ENCODE measurements at regions not wholly inside any gene's neighbourhood (a gene's known extent, or its start where the extent isn't known, plus 50 kb on each side); places are given as distances from the start of the nearest gene placed in this dataset.

DNA sequence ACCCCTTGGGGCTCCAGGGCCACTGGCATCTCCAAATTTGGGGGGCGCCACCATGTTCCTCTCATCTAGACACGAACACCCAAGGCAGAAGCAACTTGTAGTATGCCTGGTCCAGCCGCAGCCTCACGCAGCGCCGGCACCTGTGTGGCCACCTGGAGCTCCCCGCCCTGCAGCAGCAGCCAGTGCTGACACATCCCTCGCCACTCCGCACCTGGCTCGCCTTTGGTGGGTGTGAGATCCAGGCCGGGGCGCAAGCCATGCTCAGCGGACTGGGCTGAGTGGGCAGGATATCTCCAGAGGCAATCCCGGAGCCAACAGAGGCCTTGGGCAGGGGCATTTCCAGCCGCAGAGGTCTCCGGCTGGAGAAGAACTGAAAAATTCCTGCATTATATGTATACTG lies 1563.7 kb downstream of the NCAM2 start (continued):
- TF ChIP-seq, protein P1, sequence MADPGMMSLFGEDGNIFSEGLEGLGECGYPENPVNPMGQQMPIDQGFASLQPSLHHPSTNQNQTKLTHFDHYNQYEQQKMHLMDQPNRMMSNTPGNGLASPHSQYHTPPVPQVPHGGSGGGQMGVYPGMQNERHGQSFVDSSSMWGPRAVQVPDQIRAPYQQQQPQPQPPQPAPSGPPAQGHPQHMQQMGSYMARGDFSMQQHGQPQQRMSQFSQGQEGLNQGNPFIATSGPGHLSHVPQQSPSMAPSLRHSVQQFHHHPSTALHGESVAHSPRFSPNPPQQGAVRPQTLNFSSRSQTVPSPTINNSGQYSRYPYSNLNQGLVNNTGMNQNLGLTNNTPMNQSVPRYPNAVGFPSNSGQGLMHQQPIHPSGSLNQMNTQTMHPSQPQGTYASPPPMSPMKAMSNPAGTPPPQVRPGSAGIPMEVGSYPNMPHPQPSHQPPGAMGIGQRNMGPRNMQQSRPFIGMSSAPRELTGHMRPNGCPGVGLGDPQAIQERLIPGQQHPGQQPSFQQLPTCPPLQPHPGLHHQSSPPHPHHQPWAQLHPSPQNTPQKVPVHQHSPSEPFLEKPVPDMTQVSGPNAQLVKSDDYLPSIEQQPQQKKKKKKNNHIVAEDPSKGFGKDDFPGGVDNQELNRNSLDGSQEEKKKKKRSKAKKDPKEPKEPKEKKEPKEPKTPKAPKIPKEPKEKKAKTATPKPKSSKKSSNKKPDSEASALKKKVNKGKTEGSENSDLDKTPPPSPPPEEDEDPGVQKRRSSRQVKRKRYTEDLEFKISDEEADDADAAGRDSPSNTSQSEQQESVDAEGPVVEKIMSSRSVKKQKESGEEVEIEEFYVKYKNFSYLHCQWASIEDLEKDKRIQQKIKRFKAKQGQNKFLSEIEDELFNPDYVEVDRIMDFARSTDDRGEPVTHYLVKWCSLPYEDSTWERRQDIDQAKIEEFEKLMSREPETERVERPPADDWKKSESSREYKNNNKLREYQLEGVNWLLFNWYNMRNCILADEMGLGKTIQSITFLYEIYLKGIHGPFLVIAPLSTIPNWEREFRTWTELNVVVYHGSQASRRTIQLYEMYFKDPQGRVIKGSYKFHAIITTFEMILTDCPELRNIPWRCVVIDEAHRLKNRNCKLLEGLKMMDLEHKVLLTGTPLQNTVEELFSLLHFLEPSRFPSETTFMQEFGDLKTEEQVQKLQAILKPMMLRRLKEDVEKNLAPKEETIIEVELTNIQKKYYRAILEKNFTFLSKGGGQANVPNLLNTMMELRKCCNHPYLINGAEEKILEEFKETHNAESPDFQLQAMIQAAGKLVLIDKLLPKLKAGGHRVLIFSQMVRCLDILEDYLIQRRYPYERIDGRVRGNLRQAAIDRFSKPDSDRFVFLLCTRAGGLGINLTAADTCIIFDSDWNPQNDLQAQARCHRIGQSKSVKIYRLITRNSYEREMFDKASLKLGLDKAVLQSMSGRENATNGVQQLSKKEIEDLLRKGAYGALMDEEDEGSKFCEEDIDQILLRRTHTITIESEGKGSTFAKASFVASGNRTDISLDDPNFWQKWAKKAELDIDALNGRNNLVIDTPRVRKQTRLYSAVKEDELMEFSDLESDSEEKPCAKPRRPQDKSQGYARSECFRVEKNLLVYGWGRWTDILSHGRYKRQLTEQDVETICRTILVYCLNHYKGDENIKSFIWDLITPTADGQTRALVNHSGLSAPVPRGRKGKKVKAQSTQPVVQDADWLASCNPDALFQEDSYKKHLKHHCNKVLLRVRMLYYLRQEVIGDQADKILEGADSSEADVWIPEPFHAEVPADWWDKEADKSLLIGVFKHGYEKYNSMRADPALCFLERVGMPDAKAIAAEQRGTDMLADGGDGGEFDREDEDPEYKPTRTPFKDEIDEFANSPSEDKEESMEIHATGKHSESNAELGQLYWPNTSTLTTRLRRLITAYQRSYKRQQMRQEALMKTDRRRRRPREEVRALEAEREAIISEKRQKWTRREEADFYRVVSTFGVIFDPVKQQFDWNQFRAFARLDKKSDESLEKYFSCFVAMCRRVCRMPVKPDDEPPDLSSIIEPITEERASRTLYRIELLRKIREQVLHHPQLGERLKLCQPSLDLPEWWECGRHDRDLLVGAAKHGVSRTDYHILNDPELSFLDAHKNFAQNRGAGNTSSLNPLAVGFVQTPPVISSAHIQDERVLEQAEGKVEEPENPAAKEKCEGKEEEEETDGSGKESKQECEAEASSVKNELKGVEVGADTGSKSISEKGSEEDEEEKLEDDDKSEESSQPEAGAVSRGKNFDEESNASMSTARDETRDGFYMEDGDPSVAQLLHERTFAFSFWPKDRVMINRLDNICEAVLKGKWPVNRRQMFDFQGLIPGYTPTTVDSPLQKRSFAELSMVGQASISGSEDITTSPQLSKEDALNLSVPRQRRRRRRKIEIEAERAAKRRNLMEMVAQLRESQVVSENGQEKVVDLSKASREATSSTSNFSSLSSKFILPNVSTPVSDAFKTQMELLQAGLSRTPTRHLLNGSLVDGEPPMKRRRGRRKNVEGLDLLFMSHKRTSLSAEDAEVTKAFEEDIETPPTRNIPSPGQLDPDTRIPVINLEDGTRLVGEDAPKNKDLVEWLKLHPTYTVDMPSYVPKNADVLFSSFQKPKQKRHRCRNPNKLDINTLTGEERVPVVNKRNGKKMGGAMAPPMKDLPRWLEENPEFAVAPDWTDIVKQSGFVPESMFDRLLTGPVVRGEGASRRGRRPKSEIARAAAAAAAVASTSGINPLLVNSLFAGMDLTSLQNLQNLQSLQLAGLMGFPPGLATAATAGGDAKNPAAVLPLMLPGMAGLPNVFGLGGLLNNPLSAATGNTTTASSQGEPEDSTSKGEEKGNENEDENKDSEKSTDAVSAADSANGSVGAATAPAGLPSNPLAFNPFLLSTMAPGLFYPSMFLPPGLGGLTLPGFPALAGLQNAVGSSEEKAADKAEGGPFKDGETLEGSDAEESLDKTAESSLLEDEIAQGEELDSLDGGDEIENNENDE (IDR thresholded peaks at IDR 0.05; ENCODE audit: insufficient replicate concordance, low read length), result no peak
- TF ChIP-seq POU5F1 (IDR thresholded peaks at IDR 0.05; ENCODE audit: low read depth, low read length), result no peak
- TF ChIP-seq EZH2 (IDR thresholded peaks at IDR 0.05; ENCODE audit: low read depth, low read length, severe bottlenecking), result no peak
- no peak for TF ChIP-seq TBP (IDR thresholded peaks at IDR 0.05; ENCODE audit: low read depth, low read length)
- no peak for TF ChIP-seq SUZ12 (IDR thresholded peaks at IDR 0.05; ENCODE audit: low read length)
- no peak for TF ChIP-seq FOSL1 (IDR thresholded peaks at IDR 0.05; ENCODE audit: insufficient read depth, low read depth, low read length)
- no peak for TF ChIP-seq POLR2A (IDR thresholded peaks at IDR 0.05; ENCODE audit: control extremely low read depth in 1 of 2, low read depth in 2 of 2, low read length in 2 of 2)
- TF ChIP-seq, protein P2, sequence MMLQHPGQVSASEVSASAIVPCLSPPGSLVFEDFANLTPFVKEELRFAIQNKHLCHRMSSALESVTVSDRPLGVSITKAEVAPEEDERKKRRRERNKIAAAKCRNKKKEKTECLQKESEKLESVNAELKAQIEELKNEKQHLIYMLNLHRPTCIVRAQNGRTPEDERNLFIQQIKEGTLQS (IDR thresholded peaks at IDR 0.05; ENCODE audit: insufficient read depth, low read depth, low read length), result no peak
- TF ChIP-seq KDM5A (IDR thresholded peaks at IDR 0.05; ENCODE audit: low read length), result no peak
- no peak for TF ChIP-seq KDM1A (IDR thresholded peaks at IDR 0.05; ENCODE audit: borderline replicate concordance, low read length)
- TF ChIP-seq CHD1 (IDR thresholded peaks at IDR 0.05; ENCODE audit: low read depth, low read length), result no peak
- TF ChIP-seq SP1 (IDR thresholded peaks at IDR 0.05; ENCODE audit: low read depth, low read length), result no peak

All from H1 (cell line).